Activated CD4-positive, alpha-beta memory T cell treated with anti-CD3 and anti-CD28 coated beads for 36 hours (primary cell): ENCODE measurements at regions not wholly inside any gene's neighbourhood (a gene's known extent, or its start where the extent isn't known, plus 50 kb on each side); places are given as distances from the start of the nearest gene placed in this dataset.
"Not testable (repeated sequence)": the region's sequence is repeated elsewhere in the genome, so short reads cannot be mapped to it uniquely, and the experiment has no call there.

ENCODE experiments used
- CTCF ChIA-PET: fragments of 350-600 bp; sonication (Branson Sonifier 250); formaldehyde crosslinking; loops from one replicate; lab custom pipeline; 2021; ENCODE audit warnings: antibody characterized with exemption, inconsistent platforms; lab: Charles Lee
- POLR2A ChIA-PET: fragments of 350-600 bp; sonication (Branson Sonifier 250); formaldehyde crosslinking; loops from one replicate; lab custom pipeline; 2021; ENCODE audit warnings: antibody characterized with exemption; lab: Charles Lee
- DNase-seq: peaks from one replicate; pipeline ENCODE4 v3.0.0-alpha.2; 2020
- H3K27ac Mint-ChIP-seq: one replicate; pipeline ENCODE4 v1.8.0; 2021; ENCODE audit warnings: mixed read lengths
- H3K27me3 Mint-ChIP-seq: one replicate; pipeline ENCODE4 v1.8.0; 2021; ENCODE audit warnings: mixed read lengths
- H3K36me3 Mint-ChIP-seq: one replicate; pipeline ENCODE4 v1.8.0; 2021; ENCODE audit warnings: mixed read lengths
- H3K4me1 Mint-ChIP-seq: one replicate; pipeline ENCODE4 v1.8.0; 2021; ENCODE audit warnings: low read depth, mixed read lengths
- H3K4me3 Mint-ChIP-seq: one replicate; pipeline ENCODE4 v1.8.0; 2021; ENCODE audit warnings: mild to moderate bottlenecking, mixed read lengths
- H3K9me3 Mint-ChIP-seq: one replicate; pipeline ENCODE4 v1.8.0; 2021; ENCODE audit warnings: mixed read lengths
- intact Hi-C: fragments of 100-400 bp; cut with micrococcal nuclease; formaldehyde crosslinking; loops from one replicate; pipeline ENCODE4 v1.15.1; 2023

DNA sequence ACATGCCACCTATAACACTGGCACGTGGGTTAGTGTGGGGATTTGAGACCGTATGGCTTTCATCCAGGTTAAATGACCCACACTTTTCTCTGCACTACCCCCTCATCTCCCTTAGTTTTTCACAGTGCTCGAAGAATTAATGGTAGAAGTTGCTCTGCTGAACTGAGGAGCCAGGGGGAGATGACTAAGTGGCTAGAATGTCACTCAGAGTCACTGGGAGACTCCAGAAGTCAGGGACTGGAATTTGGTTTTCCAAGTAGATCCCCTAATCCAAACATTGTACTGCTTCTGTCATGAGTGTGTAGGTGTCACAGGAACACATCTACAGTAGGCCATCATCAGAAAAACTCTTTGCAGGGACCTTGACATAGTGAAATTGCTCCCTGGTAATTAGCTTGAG lies 181.0 kb upstream of the RASGRP1 start:
- no peak for DNase-seq
- Mint-ChIP-seq H3K4me1 (no peaks in the 10 kb centered on the region), H3K27ac (no peak overlapping the region), H3K36me3 (no peaks in the 10 kb centered on the region), H3K9me3 (no peaks in the 10 kb centered on the region), H3K4me3 (no peak overlapping the region), H3K27me3 (no peaks in the 10 kb centered on the region)
- ChIA-PET CTCF (no interaction called here), POLR2A (no interaction called here)
- intact Hi-C loops, result no loop called here

DNA sequence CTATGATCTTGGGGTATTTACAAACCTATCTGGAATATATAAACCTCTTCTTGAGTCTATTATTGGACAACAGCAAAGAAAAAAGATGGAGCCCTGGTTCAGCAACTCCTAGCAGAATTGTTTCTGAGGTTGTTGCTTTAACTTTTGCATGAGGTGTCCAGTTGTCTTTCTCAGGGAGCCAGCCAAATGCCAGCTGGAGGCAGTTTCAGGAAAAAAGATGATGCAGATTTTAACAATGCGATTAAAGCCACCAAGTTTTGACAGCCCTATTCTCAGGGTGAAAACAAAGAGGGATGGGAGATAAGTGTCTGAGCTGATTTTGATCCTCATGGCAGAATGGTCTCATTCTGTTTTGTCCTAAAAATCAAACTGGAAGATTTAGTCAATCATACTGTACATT lies 181.6 kb upstream of the RASGRP1 start:
- H3K9me3 Mint-ChIP-seq, result no peaks in the 10 kb centered on the region
- ChIA-PET POLR2A (no interaction called here), CTCF (no interaction called here)
- H3K4me1 Mint-ChIP-seq, result no peaks in the 10 kb centered on the region
- no peak overlapping the region for H3K4me3 Mint-ChIP-seq
- no peak overlapping the region for H3K27ac Mint-ChIP-seq
- no peaks in the 10 kb centered on the region for H3K27me3 Mint-ChIP-seq
- DNase-seq, result no peak
- no peaks in the 10 kb centered on the region for H3K36me3 Mint-ChIP-seq
- intact Hi-C loops, result no loop called here

DNA sequence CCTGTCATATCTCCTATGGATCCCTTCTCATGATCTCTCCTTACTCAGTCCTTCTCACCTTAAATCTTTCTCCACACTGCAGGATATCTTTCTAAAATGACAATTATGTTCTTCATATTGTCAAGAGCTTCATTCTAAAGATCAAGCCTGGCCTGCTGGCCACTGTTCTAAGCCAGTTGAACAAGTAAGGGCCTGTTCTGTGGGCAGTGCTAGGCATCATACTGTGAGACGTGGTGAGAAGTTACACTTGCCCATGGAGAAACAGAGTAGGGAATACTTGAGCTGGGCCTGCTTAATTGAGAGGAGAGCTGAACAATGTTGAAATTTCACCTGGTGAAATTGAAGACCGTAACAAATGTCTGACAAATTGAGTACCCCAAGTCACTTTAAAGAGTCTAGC lies 184.1 kb upstream of the RASGRP1 start:
- no peaks in the 10 kb centered on the region for H3K36me3 Mint-ChIP-seq
- CTCF ChIA-PET, result interaction anchor here (0.8 to 1.1 kb wide), 2 partner anchors 22 to 49 kb away, joined by 3 to 4 read pairs; no protein-coding TSS in a partner anchor
- intact Hi-C loops, result no loop called here
- H3K27ac Mint-ChIP-seq, result no peak overlapping the region
- peaks cover 2% of the 10 kb centered on the region for H3K27me3 Mint-ChIP-seq
- DNase-seq, result no peak
- H3K9me3 Mint-ChIP-seq, result no peaks in the 10 kb centered on the region
- H3K4me1 Mint-ChIP-seq, result no peaks in the 10 kb centered on the region
- no peak overlapping the region for H3K4me3 Mint-ChIP-seq
- POLR2A ChIA-PET, result no interaction called here

DNA sequence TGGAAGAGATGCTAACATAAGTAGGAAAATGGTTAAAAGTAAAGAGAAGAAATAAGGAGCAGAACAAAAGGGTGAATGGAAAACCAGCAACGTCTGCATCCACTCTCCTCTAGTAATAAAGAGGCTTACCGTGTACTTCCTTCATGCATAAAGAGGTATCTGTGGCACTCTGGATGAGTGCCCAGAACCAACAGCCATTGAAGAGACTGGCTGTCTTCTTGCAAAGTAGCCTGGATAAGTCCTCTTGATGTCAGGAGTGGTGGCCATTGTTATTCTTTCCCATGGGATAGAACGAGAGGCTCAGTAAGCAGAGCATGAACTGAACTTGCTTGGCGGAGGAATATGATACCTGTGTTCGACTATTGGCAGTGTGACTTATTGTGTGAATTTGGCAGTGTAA lies 186.2 kb upstream of the RASGRP1 start:
- Mint-ChIP-seq H3K27me3 (peaks cover 10% of the 10 kb centered on the region), H3K36me3 (no peaks in the 10 kb centered on the region), H3K4me3 (no peak overlapping the region), H3K27ac (no peak overlapping the region), H3K9me3 (no peaks in the 10 kb centered on the region), H3K4me1 (no peaks in the 10 kb centered on the region)
- ChIA-PET POLR2A (no interaction called here), CTCF (no interaction called here)
- intact Hi-C loops, result no loop called here
- no peak for DNase-seq

DNA sequence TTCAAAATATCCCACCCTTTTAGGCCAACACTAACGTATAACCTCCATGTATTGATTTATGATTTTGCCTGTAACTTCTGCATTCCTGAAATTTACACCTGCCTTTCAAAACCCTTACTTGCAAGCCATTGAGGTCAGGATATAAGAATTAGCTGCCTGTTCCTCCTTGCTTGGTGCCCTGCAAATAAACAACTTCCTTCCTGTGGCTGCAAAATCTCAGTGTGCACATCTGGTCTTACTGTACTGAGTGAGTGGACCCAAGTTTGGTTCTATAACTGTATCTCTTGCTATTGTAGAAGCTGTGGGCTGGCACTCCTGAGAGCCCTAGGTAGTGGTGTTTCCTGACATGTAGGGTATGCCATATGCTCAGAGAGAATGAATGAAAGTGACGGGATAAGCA lies 191.1 kb upstream of the RASGRP1 start:
- intact Hi-C loops, result no loop called here
- H3K4me3 Mint-ChIP-seq, result no peak overlapping the region
- ChIA-PET POLR2A (no interaction called here), CTCF (interaction anchor here (1.0 kb wide), 1 partner anchor 48 kb away, joined by 4 read pairs; no protein-coding TSS in a partner anchor)
- H3K27ac Mint-ChIP-seq, result no peak overlapping the region
- H3K4me1 Mint-ChIP-seq, result no peaks in the 10 kb centered on the region
- H3K36me3 Mint-ChIP-seq, result no peaks in the 10 kb centered on the region
- peaks cover 15% of the 10 kb centered on the region for H3K27me3 Mint-ChIP-seq
- DNase-seq, result no peak
- no peaks in the 10 kb centered on the region for H3K9me3 Mint-ChIP-seq

DNA sequence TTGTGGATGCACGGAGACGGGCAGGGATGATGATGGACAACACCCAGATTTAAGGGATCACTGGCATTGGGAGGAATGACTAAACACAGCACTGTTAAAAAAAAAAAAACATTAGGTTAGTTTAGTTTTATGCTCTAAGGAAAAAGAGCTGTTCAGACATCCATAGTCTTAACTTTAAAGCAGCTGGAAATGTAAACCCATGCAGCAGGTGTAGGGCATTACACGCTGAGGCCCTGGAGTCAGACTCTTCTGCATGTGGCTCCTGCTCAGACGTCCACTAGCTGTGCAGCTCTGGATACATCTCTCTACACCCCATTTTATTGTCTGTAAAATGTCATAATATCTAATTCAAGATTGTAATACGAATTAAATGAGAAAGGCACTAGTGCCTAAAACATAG lies 191.8 kb upstream of the RASGRP1 start:
- no peak overlapping the region for H3K4me3 Mint-ChIP-seq
- no peak for DNase-seq
- POLR2A ChIA-PET, result interaction anchor here (0.6 kb wide), 1 partner anchor 8 kb away, joined by 3 read pairs; no protein-coding TSS in a partner anchor
- H3K9me3 Mint-ChIP-seq, result no peaks in the 10 kb centered on the region
- H3K36me3 Mint-ChIP-seq, result no peaks in the 10 kb centered on the region
- CTCF ChIA-PET, result no interaction called here
- peaks cover 15% of the 10 kb centered on the region for H3K27me3 Mint-ChIP-seq
- no peaks in the 10 kb centered on the region for H3K4me1 Mint-ChIP-seq
- no peak overlapping the region for H3K27ac Mint-ChIP-seq
- intact Hi-C loops, result no loop called here

DNA sequence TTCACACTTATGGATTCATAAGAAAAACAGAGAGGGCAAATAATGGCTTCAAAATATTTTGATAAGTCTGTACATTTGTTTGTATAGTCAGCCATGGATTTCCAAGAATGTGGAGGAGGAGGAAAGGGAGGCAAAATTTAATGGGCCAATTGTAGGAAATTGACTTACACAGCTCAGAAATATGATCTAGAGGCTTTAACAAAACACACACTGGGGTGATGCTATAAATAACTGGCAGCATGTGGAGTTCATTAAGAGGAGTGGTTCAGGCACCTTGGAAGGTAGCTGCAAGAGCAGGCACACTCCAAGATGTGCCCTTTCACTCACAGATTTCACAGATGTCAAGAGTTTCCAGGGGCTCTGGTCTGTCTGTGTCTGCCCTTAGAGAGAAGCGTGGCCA lies 193.4 kb upstream of the RASGRP1 start:
- Mint-ChIP-seq H3K9me3 (no peaks in the 10 kb centered on the region), H3K36me3 (no peaks in the 10 kb centered on the region), H3K27me3 (peaks cover 13% of the 10 kb centered on the region), H3K27ac (no peak overlapping the region), H3K4me1 (no peaks in the 10 kb centered on the region), H3K4me3 (no peak overlapping the region)
- intact Hi-C loops, result no loop called here
- ChIA-PET CTCF (no interaction called here), POLR2A (no interaction called here)
- DNase-seq, result no peak

DNA sequence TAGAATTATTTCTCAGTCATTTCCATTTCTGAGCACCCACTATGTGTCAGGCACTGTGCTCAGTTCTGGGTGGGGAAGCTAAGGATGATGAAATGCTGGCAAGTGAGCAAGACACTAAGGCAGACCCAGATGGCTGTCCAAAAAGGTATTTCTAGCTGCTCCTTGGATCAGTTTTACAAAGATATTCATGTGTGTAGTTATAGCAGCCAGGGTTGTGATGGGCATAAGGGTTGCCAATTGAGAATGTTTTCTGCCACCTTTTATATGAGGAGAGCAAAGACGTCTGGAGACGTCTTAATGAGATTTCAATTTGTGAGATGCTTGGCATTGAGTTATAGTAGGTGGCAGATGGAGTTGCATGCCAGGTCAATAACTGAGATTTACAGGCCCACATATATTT lies 197.1 kb upstream of the RASGRP1 start:
- CTCF ChIA-PET, result no interaction called here
- Mint-ChIP-seq H3K27me3 (peaks cover 3% of the 10 kb centered on the region), H3K9me3 (no peaks in the 10 kb centered on the region), H3K4me1 (no peaks in the 10 kb centered on the region), H3K27ac (no peak overlapping the region), H3K36me3 (no peaks in the 10 kb centered on the region), H3K4me3 (no peak overlapping the region)
- POLR2A ChIA-PET, result no interaction called here
- DNase-seq, result no peak
- intact Hi-C loops, result no loop called here

DNA sequence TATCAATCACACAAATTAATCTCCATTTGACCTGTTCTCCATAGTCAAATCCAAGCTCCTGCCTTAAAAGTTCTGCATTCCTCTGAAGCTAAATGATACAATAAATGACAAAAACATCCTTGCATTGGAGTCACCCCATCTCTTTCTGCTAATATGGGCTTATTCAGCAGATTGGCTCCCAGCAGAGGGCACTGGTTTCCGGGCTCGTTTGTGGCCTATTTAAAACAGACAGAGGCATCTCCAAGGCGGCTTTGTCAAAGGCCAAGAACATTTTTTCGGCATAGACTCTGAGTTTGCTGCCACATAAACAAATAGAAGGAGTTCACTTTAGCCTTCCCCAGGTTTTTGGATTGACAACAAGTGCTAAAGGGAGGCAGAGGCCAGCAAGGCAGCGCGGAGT lies 204.4 kb upstream of the RASGRP1 start:
- DNase-seq, result no peak
- Mint-ChIP-seq H3K27me3 (no peaks in the 10 kb centered on the region), H3K4me3 (no peak overlapping the region), H3K4me1 (no peaks in the 10 kb centered on the region), H3K9me3 (no peaks in the 10 kb centered on the region), H3K27ac (no peak overlapping the region), H3K36me3 (no peaks in the 10 kb centered on the region)
- ChIA-PET CTCF (interaction anchor here (1.3 kb wide), 1 partner anchor 328 kb away, joined by 4 read pairs; no protein-coding TSS in a partner anchor), POLR2A (no interaction called here)
- intact Hi-C loops, result no loop called here

DNA sequence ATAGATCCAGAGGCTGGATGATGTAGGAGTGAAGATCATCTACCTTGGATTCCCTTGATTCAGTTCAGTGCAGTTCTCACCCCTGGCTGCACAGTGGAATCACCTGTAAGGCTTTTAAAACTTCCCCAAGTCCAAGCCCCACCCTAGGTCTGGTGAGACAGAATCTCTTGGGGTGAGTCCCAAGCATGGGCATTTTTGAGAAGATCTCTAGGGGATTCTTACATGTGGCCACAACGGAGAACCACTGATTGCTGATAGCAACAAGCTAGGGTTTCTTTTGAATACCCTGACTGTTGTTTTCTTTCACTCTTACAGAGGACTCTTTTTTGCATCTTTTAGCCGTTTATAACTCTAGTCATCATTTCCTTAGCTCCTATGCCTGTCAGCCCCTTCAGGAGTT lies 204.9 kb upstream of the RASGRP1 start:
- Mint-ChIP-seq H3K9me3 (peaks cover 2% of the 10 kb centered on the region), H3K4me1 (no peaks in the 10 kb centered on the region), H3K27me3 (peaks cover 4% of the 10 kb centered on the region), H3K36me3 (no peaks in the 10 kb centered on the region), H3K27ac (no peak overlapping the region), H3K4me3 (no peak overlapping the region)
- ChIA-PET POLR2A (no interaction called here), CTCF (interaction anchor here (1.3 kb wide), 1 partner anchor 329 kb away, joined by 4 read pairs; no protein-coding TSS in a partner anchor)
- no peak for DNase-seq
- intact Hi-C loops, result no loop called here

DNA sequence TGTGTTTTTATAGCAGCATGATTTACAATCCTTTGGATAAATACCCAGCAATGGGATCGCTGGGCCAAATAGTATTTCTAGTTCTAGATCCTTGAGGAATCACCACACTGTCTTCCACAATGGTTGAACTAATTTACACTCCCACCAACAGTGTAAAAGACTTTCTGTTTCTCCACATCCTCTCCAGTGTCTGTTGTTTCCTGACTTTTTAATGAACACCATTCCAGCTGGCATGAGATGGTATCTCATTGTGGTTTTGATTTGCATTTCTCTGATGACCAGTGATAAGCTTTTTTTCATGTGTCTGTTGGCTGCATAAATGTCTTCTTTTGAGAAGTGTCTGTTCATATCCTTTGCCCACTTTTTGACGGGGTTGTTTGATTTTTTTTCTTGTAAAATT lies 209.5 kb upstream of the RASGRP1 start:
- H3K4me1 Mint-ChIP-seq, result not testable (repeated sequence)
- H3K27me3 Mint-ChIP-seq, result peaks cover 16% of the 10 kb centered on the region

DNA sequence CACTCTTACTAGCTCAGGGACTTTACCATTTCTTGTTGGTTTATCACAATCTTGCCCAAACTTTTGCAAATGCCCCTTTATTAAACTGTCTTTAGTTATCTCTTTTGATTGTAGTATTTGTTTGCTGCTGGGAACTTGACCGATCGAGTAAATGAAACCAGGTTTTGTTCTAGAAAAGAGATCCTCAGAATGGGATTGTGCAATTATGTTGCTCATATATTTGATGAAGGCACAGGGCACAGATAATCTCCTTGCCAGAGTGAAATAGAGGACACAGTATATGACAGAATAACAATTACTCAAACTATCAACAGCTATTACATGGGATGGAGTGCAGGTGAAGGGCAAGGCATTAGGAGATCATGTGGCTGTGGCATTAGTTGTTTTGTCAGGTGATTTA lies 216.6 kb upstream of the RASGRP1 start:
- H3K27me3 Mint-ChIP-seq, result peaks cover 27% of the 10 kb centered on the region
- no peaks in the 10 kb centered on the region for H3K4me1 Mint-ChIP-seq
- ChIA-PET POLR2A (no interaction called here), CTCF (no interaction called here)
- no peak overlapping the region for H3K4me3 Mint-ChIP-seq
- no peak overlapping the region for H3K27ac Mint-ChIP-seq
- H3K36me3 Mint-ChIP-seq, result no peaks in the 10 kb centered on the region
- no peaks in the 10 kb centered on the region for H3K9me3 Mint-ChIP-seq
- intact Hi-C loops, result no loop called here
- DNase-seq, result no peak

More for the DNA sequence above, 209.5 kb upstream of the RASGRP1 start:
- DNase-seq, H3K36me3 Mint-ChIP-seq, POLR2A ChIA-PET, intact Hi-C loops, H3K27ac Mint-ChIP-seq, H3K4me3 Mint-ChIP-seq, CTCF ChIA-PET, H3K9me3 Mint-ChIP-seq: not testable (repeated sequence)

DNA sequence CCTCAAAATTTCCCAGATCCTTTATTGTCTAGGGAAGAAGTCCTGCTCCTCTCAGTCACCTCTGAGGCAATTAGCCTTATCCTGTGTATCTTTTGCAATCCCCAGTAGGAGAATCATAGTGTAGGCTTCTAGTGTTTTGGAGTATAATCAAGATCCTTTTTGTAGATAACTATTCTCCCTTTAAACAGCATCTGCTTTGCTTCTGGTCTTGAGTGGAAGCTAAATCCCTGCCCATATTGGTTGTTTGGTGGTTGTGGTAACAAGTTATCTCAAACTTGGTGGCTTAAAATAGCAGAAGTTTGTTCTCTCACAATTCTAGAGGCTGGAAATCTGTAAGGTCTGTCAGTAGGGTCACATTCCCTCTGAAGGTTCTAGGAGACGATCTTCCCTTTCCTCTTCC lies 217.5 kb upstream of the RASGRP1 start:
- H3K9me3 Mint-ChIP-seq, result no peaks in the 10 kb centered on the region
- no peak overlapping the region for H3K27ac Mint-ChIP-seq
- ChIA-PET CTCF (no interaction called here), POLR2A (no interaction called here)
- H3K4me1 Mint-ChIP-seq, result no peaks in the 10 kb centered on the region
- H3K4me3 Mint-ChIP-seq, result no peak overlapping the region
- peaks cover 20% of the 10 kb centered on the region for H3K27me3 Mint-ChIP-seq
- no peak for DNase-seq
- H3K36me3 Mint-ChIP-seq, result no peaks in the 10 kb centered on the region
- intact Hi-C loops, result no loop called here
